ENCODE measurements at regions not wholly inside any gene's neighbourhood (a gene's known extent, or its start where the extent isn't known, plus 50 kb on each side); places are given as distances from the start of the nearest gene placed in this dataset.

GRCh38 chr20:60172346-60172984, 214.2 kb downstream of the CDH26 start:
- no peak overlapping the region for H2BK15ac ChIP-seq (ENCODE audit: low read length)
- no peak overlapping the region for H3K4ac ChIP-seq (ENCODE audit: low read length)
- H3K23ac ChIP-seq (ENCODE audit: low read depth, low read length, poor library complexity) = no peak overlapping the region
- no peak overlapping the region for H2BK120ac ChIP-seq (ENCODE audit: low read depth, low read length)
- no peak overlapping the region for H3K18ac ChIP-seq (ENCODE audit: low read length)
- H3K27ac ChIP-seq (replicated peaks; ENCODE audit: low read length) = no peak overlapping the region
- no peak overlapping the region for H3K9ac ChIP-seq (ENCODE audit: low read depth, low read length, poor library complexity)
- no peak overlapping the region for H3K4me3 ChIP-seq (ENCODE audit: low read length in 2 of 2)
- DNase-seq (ENCODE audit: low spot score) = no peak
- no peaks in the 10 kb centered on the region for H3K79me1 ChIP-seq (ENCODE audit: low read depth, low read length)
- H3K14ac ChIP-seq (ENCODE audit: low read length) = no peak overlapping the region
- H4K8ac ChIP-seq (ENCODE audit: low read depth, low read length) = no peak overlapping the region
- H3K36me3 ChIP-seq (replicated peaks in 1 of 2; ENCODE audit: control insufficient read depth in 2 of 2, insufficient read depth in 2 of 2, low read length in 2 of 2) = no peaks in the 10 kb centered on the region
- no peaks in the 10 kb centered on the region for H3K27me3 ChIP-seq (ENCODE audit: control insufficient read depth in 3 of 3, insufficient read depth in 3 of 3, low read depth in 1 of 3, low read length in 3 of 3)
- no peaks in the 10 kb centered on the region for H3K4me1 ChIP-seq (ENCODE audit: control insufficient read depth in 2 of 2, insufficient read depth in 1 of 2, low read depth in 1 of 2, low read length in 2 of 2)
- no peaks in the 10 kb centered on the region for H3K9me3 ChIP-seq (replicated peaks in 1 of 2; ENCODE audit: control insufficient read depth in 2 of 2, insufficient read depth in 1 of 2, low read depth in 1 of 2, low read length in 2 of 2)
- H2AFZ ChIP-seq (ENCODE audit: low read length) = no peak overlapping the region
- no peak overlapping the region for H2AK5ac ChIP-seq (ENCODE audit: low read depth, low read length)
- H2BK5ac ChIP-seq (ENCODE audit: low read length) = no peak overlapping the region
- no peak overlapping the region for H3K4me2 ChIP-seq (ENCODE audit: insufficient read depth, low read length, poor library complexity, severe bottlenecking)
- H4K91ac ChIP-seq (ENCODE audit: low read depth, low read length, poor library complexity) = no peak overlapping the region
- WGBS, 2 donors (ENCODE audit: extremely low coverage in 2 of 2, insufficient read length in 2 of 2, insufficient replicate concordance in 1 of 2) = no CpG with 5 or more reads among the region's 8 CpGs
- H2BK12ac ChIP-seq (ENCODE audit: low read length) = no peak overlapping the region

DNA sequence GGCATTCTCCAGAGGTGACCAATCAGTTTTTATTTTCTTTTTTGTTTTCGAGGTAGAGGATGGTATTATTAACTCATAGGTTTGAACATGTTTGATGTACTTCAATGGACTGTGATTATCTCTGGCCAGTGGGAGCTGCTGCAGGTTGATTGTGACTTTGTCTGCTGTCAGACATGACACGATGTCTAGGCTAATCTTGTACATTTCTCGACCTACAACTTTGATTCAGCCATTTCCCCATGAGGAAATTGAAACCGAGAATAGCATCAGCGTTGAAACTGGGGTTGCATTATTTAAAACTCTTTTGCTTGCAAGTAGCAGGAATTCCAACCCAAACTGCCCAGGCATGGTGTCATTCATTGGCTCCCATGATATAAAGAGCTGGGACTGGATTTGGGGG, 218.9 kb downstream of the CDH26 start:
- Histone ChIP-seq H3K9me3 (replicated peaks in 1 of 2; ENCODE audit: control insufficient read depth in 2 of 2, insufficient read depth in 1 of 2, low read depth in 1 of 2, low read length in 2 of 2) (no peaks in the 10 kb centered on the region), H3K27me3 (ENCODE audit: control insufficient read depth in 3 of 3, insufficient read depth in 3 of 3, low read depth in 1 of 3, low read length in 3 of 3) (no peaks in the 10 kb centered on the region), H3K4me2 (ENCODE audit: insufficient read depth, low read length, poor library complexity, severe bottlenecking) (no peak overlapping the region), H3K23ac (ENCODE audit: low read depth, low read length, poor library complexity) (no peak overlapping the region), H3K4ac (ENCODE audit: low read length) (no peak overlapping the region), H3K4me1 (ENCODE audit: control insufficient read depth in 2 of 2, insufficient read depth in 1 of 2, low read depth in 1 of 2, low read length in 2 of 2) (no peaks in the 10 kb centered on the region), H4K8ac (ENCODE audit: low read depth, low read length) (no peak overlapping the region), H3K79me1 (ENCODE audit: low read depth, low read length) (no peaks in the 10 kb centered on the region), H3K27ac (replicated peaks; ENCODE audit: low read length) (no peak overlapping the region), H2BK5ac (ENCODE audit: low read length) (no peak overlapping the region), H2AK5ac (ENCODE audit: low read depth, low read length) (no peak overlapping the region), H3K14ac (ENCODE audit: low read length) (no peak overlapping the region), H3K4me3 (ENCODE audit: low read length in 2 of 2) (no peak overlapping the region), H3K9ac (ENCODE audit: low read depth, low read length, poor library complexity) (no peak overlapping the region), H4K91ac (ENCODE audit: low read depth, low read length, poor library complexity) (no peak overlapping the region), H2BK12ac (ENCODE audit: low read length) (no peak overlapping the region), H2AFZ (ENCODE audit: low read length) (no peak overlapping the region), H2BK15ac (ENCODE audit: low read length) (no peak overlapping the region), H3K18ac (ENCODE audit: low read length) (no peak overlapping the region), H2BK120ac (ENCODE audit: low read depth, low read length) (no peak overlapping the region), H3K36me3 (replicated peaks in 1 of 2; ENCODE audit: control insufficient read depth in 2 of 2, insufficient read depth in 2 of 2, low read length in 2 of 2) (no peaks in the 10 kb centered on the region)
- no peak for DNase-seq (ENCODE audit: low spot score)
- no CpG with 5 or more reads among the region's 5 CpGs for WGBS, 2 donors (ENCODE audit: extremely low coverage in 2 of 2, insufficient read length in 2 of 2, insufficient replicate concordance in 1 of 2)

DNA sequence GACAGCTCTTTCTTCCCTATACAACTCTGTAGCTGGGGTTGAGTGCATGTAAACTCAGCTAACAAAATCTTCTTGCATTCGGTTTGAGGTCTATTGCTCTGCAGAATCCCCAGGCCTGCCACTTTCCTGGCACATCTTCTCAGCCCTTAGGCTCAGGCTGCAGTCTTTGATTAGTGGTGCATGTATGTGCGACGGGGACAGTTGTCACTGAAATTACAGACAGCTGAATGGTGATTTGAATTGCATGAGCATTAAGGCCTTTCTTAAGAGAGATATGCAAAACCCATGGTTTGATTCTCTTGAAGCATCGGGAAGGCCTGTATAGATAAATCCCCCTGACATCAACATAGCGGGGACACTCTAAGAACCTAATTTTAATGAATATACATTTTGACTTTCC, 222.8 kb downstream of the CDH26 start:
- Histone ChIP-seq H2BK120ac (ENCODE audit: low read depth, low read length) (no peak overlapping the region), H3K18ac (ENCODE audit: low read length) (no peak overlapping the region), H2AFZ (ENCODE audit: low read length) (no peak overlapping the region), H3K4me2 (ENCODE audit: insufficient read depth, low read length, poor library complexity, severe bottlenecking) (no peak overlapping the region), H2BK15ac (ENCODE audit: low read length) (no peak overlapping the region), H3K27me3 (ENCODE audit: control insufficient read depth in 3 of 3, insufficient read depth in 3 of 3, low read depth in 1 of 3, low read length in 3 of 3) (no peaks in the 10 kb centered on the region), H3K79me1 (ENCODE audit: low read depth, low read length) (no peaks in the 10 kb centered on the region), H2BK5ac (ENCODE audit: low read length) (no peak overlapping the region), H3K36me3 (replicated peaks in 1 of 2; ENCODE audit: control insufficient read depth in 2 of 2, insufficient read depth in 2 of 2, low read length in 2 of 2) (no peaks in the 10 kb centered on the region), H4K8ac (ENCODE audit: low read depth, low read length) (no peak overlapping the region), H4K91ac (ENCODE audit: low read depth, low read length, poor library complexity) (no peak overlapping the region), H3K4me1 (ENCODE audit: control insufficient read depth in 2 of 2, insufficient read depth in 1 of 2, low read depth in 1 of 2, low read length in 2 of 2) (no peaks in the 10 kb centered on the region), H3K9me3 (replicated peaks in 1 of 2; ENCODE audit: control insufficient read depth in 2 of 2, insufficient read depth in 1 of 2, low read depth in 1 of 2, low read length in 2 of 2) (peaks cover 0 to 4% of the 10 kb centered on the region in 2 donors), H2BK12ac (ENCODE audit: low read length) (no peak overlapping the region), H2AK5ac (ENCODE audit: low read depth, low read length) (no peak overlapping the region), H3K14ac (ENCODE audit: low read length) (no peak overlapping the region), H3K23ac (ENCODE audit: low read depth, low read length, poor library complexity) (no peak overlapping the region), H3K27ac (replicated peaks; ENCODE audit: low read length) (no peak overlapping the region), H3K9ac (ENCODE audit: low read depth, low read length, poor library complexity) (no peak overlapping the region), H3K4me3 (ENCODE audit: low read length in 2 of 2) (no peak overlapping the region), H3K4ac (ENCODE audit: low read length) (no peak overlapping the region)
- no CpG with 5 or more reads among the region's 5 CpGs for WGBS, 2 donors (ENCODE audit: extremely low coverage in 2 of 2, insufficient read length in 2 of 2, insufficient replicate concordance in 1 of 2)
- no peak for DNase-seq (ENCODE audit: low spot score)

GRCh38 chr20:60186412-60186811, 228.2 kb downstream of the CDH26 start:
- Histone ChIP-seq H3K9ac (ENCODE audit: low read depth, low read length, poor library complexity) (no peak overlapping the region), H3K14ac (ENCODE audit: low read length) (no peak overlapping the region), H3K36me3 (replicated peaks in 1 of 2; ENCODE audit: control insufficient read depth in 2 of 2, insufficient read depth in 2 of 2, low read length in 2 of 2) (no peaks in the 10 kb centered on the region), H2BK15ac (ENCODE audit: low read length) (no peak overlapping the region), H3K4ac (ENCODE audit: low read length) (no peak overlapping the region), H3K23ac (ENCODE audit: low read depth, low read length, poor library complexity) (no peak overlapping the region), H3K4me3 (ENCODE audit: low read length in 2 of 2) (no peak overlapping the region), H3K79me1 (ENCODE audit: low read depth, low read length) (no peaks in the 10 kb centered on the region), H4K91ac (ENCODE audit: low read depth, low read length, poor library complexity) (no peak overlapping the region), H3K9me3 (replicated peaks in 1 of 2; ENCODE audit: control insufficient read depth in 2 of 2, insufficient read depth in 1 of 2, low read depth in 1 of 2, low read length in 2 of 2) (peaks cover 0 to 4% of the 10 kb centered on the region in 2 donors), H3K4me2 (ENCODE audit: insufficient read depth, low read length, poor library complexity, severe bottlenecking) (no peak overlapping the region), H2AFZ (ENCODE audit: low read length) (no peak overlapping the region), H2AK5ac (ENCODE audit: low read depth, low read length) (no peak overlapping the region), H2BK12ac (ENCODE audit: low read length) (no peak overlapping the region), H3K27ac (replicated peaks; ENCODE audit: low read length) (no peak overlapping the region), H3K18ac (ENCODE audit: low read length) (no peak overlapping the region), H2BK120ac (ENCODE audit: low read depth, low read length) (no peak overlapping the region), H2BK5ac (ENCODE audit: low read length) (no peak overlapping the region), H4K8ac (ENCODE audit: low read depth, low read length) (no peak overlapping the region), H3K27me3 (ENCODE audit: control insufficient read depth in 3 of 3, insufficient read depth in 3 of 3, low read depth in 1 of 3, low read length in 3 of 3) (no peaks in the 10 kb centered on the region), H3K4me1 (ENCODE audit: control insufficient read depth in 2 of 2, insufficient read depth in 1 of 2, low read depth in 1 of 2, low read length in 2 of 2) (no peaks in the 10 kb centered on the region)
- no CpG with 5 or more reads among the region's 4 CpGs for WGBS, 2 donors (ENCODE audit: extremely low coverage in 2 of 2, insufficient read length in 2 of 2, insufficient replicate concordance in 1 of 2)
- no peak for DNase-seq (ENCODE audit: low spot score)

All from neuronal stem cell (in vitro differentiated cells).